ENCODE measurements at regions not wholly inside any gene's neighbourhood (a gene's known extent, or its start where the extent isn't known, plus 50 kb on each side); places are given as distances from the start of the nearest gene placed in this dataset.
"Not testable (repeated sequence)": the region's sequence is repeated elsewhere in the genome, so short reads cannot be mapped to it uniquely, and the experiment has no call there.

DNA sequence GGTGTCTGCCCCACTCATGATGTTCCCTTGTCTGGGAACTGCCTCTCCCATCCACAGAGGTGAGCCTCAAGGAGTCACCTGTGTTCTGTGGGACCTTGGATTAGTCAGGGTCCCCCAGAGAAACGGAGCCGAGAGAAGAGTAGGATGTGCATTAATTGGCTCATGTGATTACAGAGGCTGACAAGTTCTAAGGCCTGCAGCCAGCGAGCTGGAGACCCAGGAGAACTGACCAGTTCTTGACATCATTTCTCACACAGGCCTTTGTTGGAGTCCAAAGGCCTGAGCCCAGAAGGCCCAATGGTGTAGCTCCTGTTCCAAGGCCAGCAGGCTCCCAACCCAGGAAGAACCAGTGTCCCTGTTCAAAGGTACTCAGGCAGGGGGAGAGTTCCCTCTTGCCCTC lies 186.6 kb downstream of the BCL2L11 start:
- TF ChIP-seq, protein P1, sequence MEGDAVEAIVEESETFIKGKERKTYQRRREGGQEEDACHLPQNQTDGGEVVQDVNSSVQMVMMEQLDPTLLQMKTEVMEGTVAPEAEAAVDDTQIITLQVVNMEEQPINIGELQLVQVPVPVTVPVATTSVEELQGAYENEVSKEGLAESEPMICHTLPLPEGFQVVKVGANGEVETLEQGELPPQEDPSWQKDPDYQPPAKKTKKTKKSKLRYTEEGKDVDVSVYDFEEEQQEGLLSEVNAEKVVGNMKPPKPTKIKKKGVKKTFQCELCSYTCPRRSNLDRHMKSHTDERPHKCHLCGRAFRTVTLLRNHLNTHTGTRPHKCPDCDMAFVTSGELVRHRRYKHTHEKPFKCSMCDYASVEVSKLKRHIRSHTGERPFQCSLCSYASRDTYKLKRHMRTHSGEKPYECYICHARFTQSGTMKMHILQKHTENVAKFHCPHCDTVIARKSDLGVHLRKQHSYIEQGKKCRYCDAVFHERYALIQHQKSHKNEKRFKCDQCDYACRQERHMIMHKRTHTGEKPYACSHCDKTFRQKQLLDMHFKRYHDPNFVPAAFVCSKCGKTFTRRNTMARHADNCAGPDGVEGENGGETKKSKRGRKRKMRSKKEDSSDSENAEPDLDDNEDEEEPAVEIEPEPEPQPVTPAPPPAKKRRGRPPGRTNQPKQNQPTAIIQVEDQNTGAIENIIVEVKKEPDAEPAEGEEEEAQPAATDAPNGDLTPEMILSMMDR (IDR thresholded peaks at IDR 0.05; ENCODE audit: extremely low read depth in 1 of 2, insufficient read depth in 1 of 2, low read depth in 1 of 2, low read length in 2 of 2), result not testable (repeated sequence)
- not testable (repeated sequence) for TF ChIP-seq POLR2A (IDR thresholded peaks at IDR 0.05; ENCODE audit: low read depth, low read length)
